Jurkat, Clone E6-1 (cell line): ENCODE measurements at regions not wholly inside any gene's neighbourhood (a gene's known extent, or its start where the extent isn't known, plus 50 kb on each side); places are given as distances from the start of the nearest gene placed in this dataset.

Experiments used
- DNase-seq: peaks from one replicate; pipeline ENCODE4 v3.0.0-alpha.2; 2011; ENCODE audit warnings: low read depth, low spot score
- H3K4me3 ChIP-seq: 2 replicates; pipeline ENCODE4 v1.5.1; 2011; ENCODE audit warnings: mild to moderate bottlenecking, low read length, control low read depth, moderate library complexity

GRCh38 chr20:16220826-16221225 lies 352.4 kb downstream of the KIF16B start:
- H3K4me3 ChIP-seq, result no peak overlapping the region
- no peak for DNase-seq

DNA sequence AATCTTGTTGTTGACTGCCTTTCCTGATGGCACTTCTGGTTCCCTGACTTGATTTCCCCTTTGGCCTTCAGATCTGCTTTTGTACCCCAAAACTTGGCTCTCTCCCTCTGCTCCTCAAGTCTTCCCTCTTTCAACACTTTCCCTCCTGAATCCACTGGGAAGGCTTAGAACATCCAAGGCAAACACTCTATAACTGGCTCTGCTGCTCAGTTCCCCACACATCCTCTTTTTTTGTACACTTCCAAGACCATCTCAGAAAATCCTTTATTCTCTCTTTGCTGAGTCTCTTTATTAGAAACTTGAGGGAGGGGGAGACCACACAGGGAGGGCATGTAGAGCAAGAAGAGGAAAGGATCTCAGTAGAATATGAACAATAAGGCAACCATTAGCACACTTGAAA lies 354.1 kb downstream of the KIF16B start:
- H3K4me3 ChIP-seq, result no peak overlapping the region
- DNase-seq, result no peak

DNA sequence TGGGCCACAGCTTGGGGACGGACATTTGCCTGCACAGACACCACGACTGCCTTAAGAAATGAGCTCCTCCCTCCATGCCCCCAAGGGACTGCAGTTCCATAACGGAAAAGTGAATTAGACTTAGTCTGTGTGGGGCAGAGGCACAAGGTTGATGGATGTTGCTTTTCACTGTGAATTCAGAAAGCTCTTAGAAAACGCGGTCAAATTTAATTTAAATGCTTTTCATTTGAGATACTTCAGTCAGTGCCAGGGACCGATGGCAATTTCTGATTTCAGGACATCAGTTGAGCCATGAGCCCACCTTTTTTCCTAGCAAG lies 356.4 kb downstream of the KIF16B start:
- no peak overlapping the region for H3K4me3 ChIP-seq
- no peak for DNase-seq

GRCh38 chr20:16216227-16216913 lies 356.9 kb downstream of the KIF16B start:
- DNase-seq, result no peak
- H3K4me3 ChIP-seq, result no peak overlapping the region

- no peak for DNase-seq
- H3K4me3 ChIP-seq, result no peak overlapping the region
Observed at GRCh38 chr20:16215041-16215440, 358.2 kb downstream of the KIF16B start.

DNA sequence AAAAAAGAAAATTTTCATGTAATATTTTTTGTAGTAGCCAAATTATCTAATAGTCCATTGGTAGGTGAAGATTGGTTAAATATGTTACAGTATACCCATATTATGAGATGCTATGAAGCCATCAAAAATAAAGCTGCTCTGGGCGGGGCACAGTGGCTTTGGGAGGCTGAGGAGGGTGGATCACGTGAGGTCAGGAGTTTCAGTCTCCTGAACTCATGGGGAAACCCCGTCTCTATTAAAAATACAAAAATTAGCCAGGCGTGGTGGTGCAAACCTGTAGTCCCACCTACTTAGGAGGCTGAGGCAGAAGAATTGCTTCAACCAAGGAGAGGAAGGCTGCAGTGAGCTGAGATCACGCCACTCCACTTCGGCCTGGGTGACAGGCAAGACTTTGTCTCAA lies 360.5 kb downstream of the KIF16B start:
- no peak for DNase-seq
- no peak overlapping the region for H3K4me3 ChIP-seq

GRCh38 chr20:16209951-16210361 lies 363.3 kb downstream of the KIF16B start:
- no peak for DNase-seq
- no peak overlapping the region for H3K4me3 ChIP-seq

- H3K4me3 ChIP-seq, result no peak overlapping the region
- DNase-seq, result no peak
Observed at GRCh38 chr20:16209357-16209756, 363.9 kb downstream of the KIF16B start.

DNA sequence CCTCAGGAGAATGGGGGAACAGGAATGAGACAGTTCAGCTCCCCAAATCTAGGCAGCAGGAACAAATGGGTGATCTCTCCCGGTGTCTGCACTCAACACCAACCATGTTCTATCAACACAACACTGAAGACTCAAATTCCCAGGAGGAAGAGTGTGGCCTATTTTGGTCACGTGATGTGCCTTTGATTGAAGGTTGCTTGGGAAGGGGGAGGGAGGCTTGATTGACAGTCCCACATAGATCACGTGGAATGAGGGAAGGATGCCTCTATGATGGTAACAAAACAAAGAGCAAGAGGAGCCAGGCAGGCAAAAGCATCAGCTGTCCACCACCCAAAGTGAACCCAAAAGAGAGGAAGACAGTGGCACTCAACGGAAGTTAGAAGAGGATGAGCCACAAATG lies 364.8 kb downstream of the KIF16B start:
- H3K4me3 ChIP-seq, result no peak overlapping the region
- DNase-seq, result no peak

DNA sequence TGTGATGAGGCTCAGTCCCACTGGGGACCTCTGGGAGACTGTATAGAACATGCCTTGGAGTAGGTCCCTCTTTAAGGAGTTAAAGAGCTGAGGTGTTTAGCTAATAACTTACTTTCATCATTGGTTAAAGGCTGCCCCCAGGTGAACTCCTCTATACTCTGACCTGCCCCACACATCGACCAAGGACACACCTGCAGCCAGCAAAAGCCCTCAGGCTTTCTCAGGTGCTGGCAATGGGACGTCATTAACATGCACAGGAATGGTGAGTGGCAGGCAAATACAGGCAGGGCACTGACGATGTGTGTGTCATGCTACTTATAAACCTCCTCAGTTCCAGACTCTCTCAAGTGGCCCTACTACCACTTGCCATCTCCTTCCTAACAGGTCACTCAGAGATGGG lies 366.4 kb downstream of the KIF16B start:
- no peak for DNase-seq
- H3K4me3 ChIP-seq, result no peak overlapping the region

GRCh38 chr20:16205507-16205906 lies 367.7 kb downstream of the KIF16B start:
- DNase-seq, result no peak
- H3K4me3 ChIP-seq, result no peak overlapping the region

- no peak for DNase-seq
Observed at GRCh38 chr20:16203096-16203495, 370.2 kb downstream of the KIF16B start.

GRCh38 chr20:16201191-16201590 lies 372.1 kb downstream of the KIF16B start:
- no peak for DNase-seq
- no peak overlapping the region for H3K4me3 ChIP-seq

More at GRCh38 chr20:16203096-16203495, 370.2 kb downstream of the KIF16B start:
- no peak overlapping the region for H3K4me3 ChIP-seq

DNA sequence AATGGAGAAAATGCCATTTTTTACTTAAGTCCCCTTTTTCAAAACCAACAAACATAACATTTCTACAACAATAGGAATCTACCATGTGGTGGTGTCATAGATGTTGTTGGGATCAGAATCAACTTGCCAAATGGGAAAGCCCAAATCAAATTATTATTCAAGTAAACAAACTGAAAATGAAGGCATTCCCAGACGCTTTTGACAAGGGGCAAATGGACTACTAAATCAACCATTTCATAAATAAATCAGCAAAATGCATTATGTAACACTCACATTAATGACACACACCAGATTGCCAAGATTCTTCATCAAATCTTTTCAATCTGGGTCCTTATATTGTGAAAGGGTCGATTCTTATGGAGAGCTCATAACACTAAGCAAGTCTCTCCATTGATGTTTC lies 375.6 kb downstream of the KIF16B start:
- no peak for DNase-seq
- H3K4me3 ChIP-seq, result no peak overlapping the region

- DNase-seq, result no peak
Observed at GRCh38 chr20:16195671-16196070, 377.6 kb downstream of the KIF16B start.

GRCh38 chr20:16194617-16195360 lies 378.5 kb downstream of the KIF16B start:
- H3K4me3 ChIP-seq, result no peak overlapping the region

More at GRCh38 chr20:16195671-16196070, 377.6 kb downstream of the KIF16B start:
- no peak overlapping the region for H3K4me3 ChIP-seq

GRCh38 chr20:16191496-16191895 lies 381.8 kb downstream of the KIF16B start:
- no peak for DNase-seq
- no peak overlapping the region for H3K4me3 ChIP-seq

More at GRCh38 chr20:16194617-16195360, 378.5 kb downstream of the KIF16B start:
- DNase-seq, result no peak

GRCh38 chr20:16189371-16189770 lies 383.9 kb downstream of the KIF16B start:
- DNase-seq, result no peak
- H3K4me3 ChIP-seq, result no peak overlapping the region

DNA sequence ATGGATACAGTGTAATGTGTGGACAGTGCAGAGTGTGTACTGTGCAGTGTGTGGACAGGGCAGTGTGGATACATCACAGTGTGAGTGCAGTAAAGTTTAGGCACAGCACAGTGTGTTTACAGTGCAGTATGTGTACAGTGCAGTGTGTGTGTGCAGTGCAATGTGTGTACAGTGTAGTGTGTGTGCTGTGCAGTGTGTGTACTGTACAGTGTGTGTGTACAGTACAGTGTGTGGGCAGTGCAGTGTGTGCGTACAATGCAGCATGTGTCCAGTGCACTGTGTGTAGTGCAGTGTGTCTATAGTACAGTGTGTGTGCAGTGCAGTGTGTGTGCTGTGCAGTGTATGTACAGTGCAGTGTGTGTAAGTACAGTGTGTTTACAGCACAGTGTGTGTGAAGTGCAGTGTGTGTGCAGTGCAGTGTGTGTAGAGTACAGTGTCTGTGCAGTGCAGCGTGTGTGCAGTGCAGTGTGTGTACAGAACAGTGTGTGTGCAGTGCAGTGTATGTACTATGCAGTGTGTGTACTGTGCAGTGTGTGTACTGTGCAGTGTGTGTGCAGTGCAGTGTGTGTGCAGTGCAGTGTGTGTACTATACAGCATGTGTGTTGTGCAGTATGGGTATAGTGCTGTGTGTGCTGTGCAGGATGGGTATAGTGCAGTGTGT lies 385.2 kb downstream of the KIF16B start:
- no peak for DNase-seq
- no peak overlapping the region for H3K4me3 ChIP-seq

DNA sequence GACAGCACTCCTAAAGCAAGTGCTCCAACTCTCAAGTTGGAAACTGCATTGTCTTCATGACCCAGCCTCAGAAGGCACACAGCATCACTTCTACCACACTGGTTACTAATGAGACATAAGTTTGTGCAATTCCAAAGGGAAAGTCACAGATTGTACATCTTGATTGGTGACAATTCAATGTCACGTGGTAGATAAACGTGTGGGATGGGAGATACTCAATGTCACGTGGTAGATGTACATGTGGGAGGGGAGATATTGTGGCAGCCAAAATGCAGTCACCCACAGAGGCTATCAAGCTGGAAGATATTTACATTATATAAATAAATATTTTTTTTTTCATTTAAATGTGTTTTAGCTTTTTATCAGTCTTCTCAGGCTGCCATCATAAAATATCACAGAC lies 393.3 kb downstream of the KIF16B start:
- no peak overlapping the region for H3K4me3 ChIP-seq
- DNase-seq, result no peak
